Left ventricle myocardium inferior (tissue), 1 donor: ENCODE measurements at regions not wholly inside any gene's neighbourhood (a gene's known extent, or its start where the extent isn't known, plus 50 kb on each side); places are given as distances from the start of the nearest gene placed in this dataset.

ENCODE experiments used
- DNase-seq: peaks from one replicate; pipeline ENCODE4 v3.0.0-alpha.2; 2020
- H3K27ac ChIP-seq: fragments of 200-600 bp; replicated peaks from 2 replicates; pipeline ENCODE4 v1.8.0; 2021
- H3K27me3 ChIP-seq: fragments of 200-600 bp; 2 replicates; pipeline ENCODE4 v1.8.0; 2021; ENCODE audit warnings: low read depth
- H3K36me3 ChIP-seq: fragments of 200-600 bp; 2 replicates; pipeline ENCODE4 v1.8.0; 2021
- H3K4me1 ChIP-seq: fragments of 200-600 bp; 2 replicates; pipeline ENCODE4 v1.8.0; 2021
- H3K4me3 ChIP-seq: fragments of 200-600 bp; 2 replicates; pipeline ENCODE4 v1.8.0; 2021; ENCODE audit warnings: mild to moderate bottlenecking, moderate library complexity
- H3K9me3 ChIP-seq: fragments of 200-600 bp; replicated peaks from 2 replicates; pipeline ENCODE4 v1.8.0; 2021
- intact Hi-C: fragments of 100-400 bp; cut with micrococcal nuclease; formaldehyde crosslinking; loops from one replicate; pipeline ENCODE4 v1.11.0; 2022
- TF ChIP-seq, protein P1 (sequence below): fragments of 200-600 bp; IDR thresholded peaks from 2 replicates; pipeline ENCODE4 v1.8.0; 2021; ENCODE audit warnings: antibody characterized with exemption, mild to moderate bottlenecking, borderline replicate concordance
- donor health status: DM: no; HTN: yes; CAD: no; lungs with severe emphysema.

DNA sequence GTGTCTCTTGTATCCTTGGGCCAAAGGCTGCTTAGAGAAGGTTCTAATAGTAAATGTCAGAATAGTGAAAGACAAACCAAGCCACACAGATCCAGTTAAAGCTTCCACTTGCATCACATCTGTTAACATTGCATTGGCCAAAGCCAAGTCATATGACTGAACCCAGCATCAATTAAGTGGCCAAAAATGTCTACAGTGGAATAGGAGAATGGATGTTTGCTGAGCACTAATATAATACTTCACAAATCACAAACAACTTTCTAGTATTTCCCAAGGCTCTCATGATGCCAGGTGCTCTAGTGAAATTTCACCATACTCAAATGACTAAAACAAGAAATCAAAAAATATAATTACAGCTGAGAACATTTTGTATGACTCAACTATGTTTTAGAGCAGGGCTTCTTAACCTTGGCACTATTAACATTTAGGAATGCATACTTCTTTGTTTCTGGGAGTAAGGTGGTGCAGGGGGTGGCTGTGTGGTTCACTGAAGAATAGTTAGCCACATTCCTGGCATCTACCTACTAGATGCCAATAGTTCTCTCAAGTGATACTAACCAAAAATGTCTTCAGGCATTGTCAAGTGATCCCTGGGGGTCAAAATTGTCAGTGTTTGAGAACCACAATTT is 148.0 kb upstream of the SPTLC3 start:
- TF ChIP-seq, protein P1, sequence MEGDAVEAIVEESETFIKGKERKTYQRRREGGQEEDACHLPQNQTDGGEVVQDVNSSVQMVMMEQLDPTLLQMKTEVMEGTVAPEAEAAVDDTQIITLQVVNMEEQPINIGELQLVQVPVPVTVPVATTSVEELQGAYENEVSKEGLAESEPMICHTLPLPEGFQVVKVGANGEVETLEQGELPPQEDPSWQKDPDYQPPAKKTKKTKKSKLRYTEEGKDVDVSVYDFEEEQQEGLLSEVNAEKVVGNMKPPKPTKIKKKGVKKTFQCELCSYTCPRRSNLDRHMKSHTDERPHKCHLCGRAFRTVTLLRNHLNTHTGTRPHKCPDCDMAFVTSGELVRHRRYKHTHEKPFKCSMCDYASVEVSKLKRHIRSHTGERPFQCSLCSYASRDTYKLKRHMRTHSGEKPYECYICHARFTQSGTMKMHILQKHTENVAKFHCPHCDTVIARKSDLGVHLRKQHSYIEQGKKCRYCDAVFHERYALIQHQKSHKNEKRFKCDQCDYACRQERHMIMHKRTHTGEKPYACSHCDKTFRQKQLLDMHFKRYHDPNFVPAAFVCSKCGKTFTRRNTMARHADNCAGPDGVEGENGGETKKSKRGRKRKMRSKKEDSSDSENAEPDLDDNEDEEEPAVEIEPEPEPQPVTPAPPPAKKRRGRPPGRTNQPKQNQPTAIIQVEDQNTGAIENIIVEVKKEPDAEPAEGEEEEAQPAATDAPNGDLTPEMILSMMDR = no peak
- intact Hi-C loops = no loop called here

DNA sequence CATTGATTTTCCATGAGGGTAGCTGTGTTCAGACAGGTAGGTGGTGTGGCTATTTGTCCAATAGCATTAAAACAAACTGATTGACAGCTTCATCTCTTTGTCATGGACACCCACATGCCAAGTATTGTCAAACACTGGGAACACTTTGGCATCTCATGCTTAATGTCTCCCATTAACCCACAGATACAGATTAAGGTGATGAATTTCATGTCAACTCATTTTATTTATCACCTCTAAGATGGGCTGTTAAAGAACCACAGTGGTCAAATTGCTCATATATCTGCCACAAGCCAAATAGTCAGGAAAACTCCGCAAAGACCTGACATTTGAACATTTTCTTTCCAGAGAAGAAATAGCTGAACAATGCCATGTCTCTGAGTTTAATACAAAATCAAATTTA is 139.1 kb upstream of the SPTLC3 start:
- no peaks in the 10 kb centered on the region for H3K27me3 ChIP-seq
- no peaks in the 10 kb centered on the region for H3K9me3 ChIP-seq
- no peaks in the 10 kb centered on the region for H3K4me1 ChIP-seq
- no peak for DNase-seq
- H3K36me3 ChIP-seq = no peaks in the 10 kb centered on the region
- intact Hi-C loops = no loop called here
- TF ChIP-seq, protein P1 = no peak
- H3K27ac ChIP-seq = no peak overlapping the region
- no peak overlapping the region for H3K4me3 ChIP-seq

More for the DNA sequence above, 148.0 kb upstream of the SPTLC3 start:
- H3K4me3 ChIP-seq = no peak overlapping the region
- H3K27ac ChIP-seq = no peak overlapping the region
- H3K27me3 ChIP-seq = no peaks in the 10 kb centered on the region
- no peaks in the 10 kb centered on the region for H3K4me1 ChIP-seq
- no peaks in the 10 kb centered on the region for H3K36me3 ChIP-seq
- DNase-seq = no peak
- peaks cover 15% of the 10 kb centered on the region for H3K9me3 ChIP-seq

DNA sequence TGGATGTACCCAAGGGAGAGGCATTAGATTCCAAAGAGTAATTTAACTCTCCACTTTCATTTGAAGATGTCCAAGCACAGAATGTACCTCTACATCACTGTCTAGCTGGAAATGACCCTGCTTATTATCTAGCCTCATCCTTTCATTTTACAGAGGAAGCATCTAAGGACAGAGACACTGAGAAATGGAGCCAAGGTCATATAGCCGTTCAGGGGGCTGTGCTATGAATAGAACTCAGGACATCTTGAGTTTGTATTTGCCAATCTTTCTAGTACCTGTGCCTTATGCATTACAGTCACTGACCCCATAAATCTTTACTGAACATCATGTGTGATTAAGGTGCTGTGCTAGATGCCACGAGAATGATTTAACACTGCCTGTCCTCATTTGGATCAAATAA is 138.2 kb upstream of the SPTLC3 start:
- TF ChIP-seq, protein P1 = no peak
- Histone ChIP-seq H3K27ac (no peak overlapping the region), H3K4me3 (no peak overlapping the region), H3K4me1 (no peaks in the 10 kb centered on the region), H3K27me3 (no peaks in the 10 kb centered on the region), H3K9me3 (no peaks in the 10 kb centered on the region), H3K36me3 (no peaks in the 10 kb centered on the region)
- intact Hi-C loops = no loop called here
- DNase-seq = no peak

DNA sequence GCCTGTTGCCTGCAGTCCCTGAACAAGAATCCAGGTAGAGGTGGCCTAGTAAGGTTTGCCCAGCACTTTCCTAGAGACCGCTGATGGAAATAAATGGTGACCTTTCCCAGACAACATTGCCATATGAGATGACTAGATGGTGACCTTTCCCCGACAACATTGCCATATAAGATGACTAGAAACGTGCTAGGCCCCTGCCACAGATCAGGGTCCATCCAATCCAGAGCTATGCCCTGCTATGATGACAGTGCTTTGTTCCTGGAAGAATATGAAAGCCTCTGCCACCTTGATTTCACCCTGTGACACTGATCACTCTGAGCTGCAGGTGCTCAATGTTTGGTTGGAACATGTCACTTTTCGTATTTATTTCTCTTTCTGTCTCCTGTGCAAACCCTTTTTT is 133.8 kb upstream of the SPTLC3 start:
- TF ChIP-seq, protein P1 = no peak
- no peaks in the 10 kb centered on the region for H3K4me1 ChIP-seq
- DNase-seq = no peak
- no peak overlapping the region for H3K4me3 ChIP-seq
- H3K27ac ChIP-seq = no peak overlapping the region
- intact Hi-C loops = no loop called here
- no peaks in the 10 kb centered on the region for H3K27me3 ChIP-seq
- H3K9me3 ChIP-seq = no peaks in the 10 kb centered on the region
- H3K36me3 ChIP-seq = no peaks in the 10 kb centered on the region

DNA sequence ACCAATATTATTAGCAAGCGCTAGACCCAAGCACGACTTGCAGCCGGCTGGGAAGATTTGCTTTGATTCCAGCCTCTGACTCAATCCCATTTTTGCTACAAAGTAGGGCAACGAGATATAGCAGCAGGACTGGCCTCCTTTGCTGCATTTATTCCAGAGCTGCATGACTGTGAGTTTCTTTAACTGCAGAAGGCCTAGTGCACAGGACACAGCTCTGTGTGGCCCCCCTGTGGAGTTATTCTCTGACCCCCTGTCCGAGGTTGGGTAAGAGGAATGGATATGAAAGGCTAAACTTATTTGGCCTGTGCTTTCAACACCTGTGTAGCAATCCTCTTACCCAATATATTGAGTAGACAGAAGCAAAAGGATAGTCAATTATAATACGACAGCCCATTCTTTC is 133.3 kb upstream of the SPTLC3 start:
- DNase-seq = no peak
- H3K36me3 ChIP-seq = no peaks in the 10 kb centered on the region
- no peaks in the 10 kb centered on the region for H3K27me3 ChIP-seq
- no peaks in the 10 kb centered on the region for H3K4me1 ChIP-seq
- no peaks in the 10 kb centered on the region for H3K9me3 ChIP-seq
- intact Hi-C loops = no loop called here
- H3K27ac ChIP-seq = no peak overlapping the region
- H3K4me3 ChIP-seq = no peak overlapping the region
- TF ChIP-seq, protein P1 = no peak
